GM12878 (cell line): ENCODE measurements at regions not wholly inside any gene's neighbourhood (a gene's known extent, or its start where the extent isn't known, plus 50 kb on each side); places are given as distances from the start of the nearest gene placed in this dataset.

Experiments used
- EP300 ChIP-seq, 2 experiments: fragments of 150-350 bp in 1 of 2; IDR thresholded peaks; 2 replicates each; pipeline ENCODE4 v1.6.1; 2011 to 2012; ENCODE audit warnings: low read depth in 2 of 2, low read length in 2 of 2, borderline replicate concordance in 1 of 2, improper control_type of control experiment in 1 of 2, inconsistent platforms in 1 of 2; ENCODE audit not compliant: control insufficient read depth in 1 of 2
- FOXM1 ChIP-seq: IDR thresholded peaks from 2 replicates; pipeline ENCODE4 v1.6.1; 2012; ENCODE audit warnings: low read depth, mild to moderate bottlenecking, inconsistent platforms, low read length, moderate library complexity
- HDAC6 ChIP-seq: fragments of 200-600 bp; sonication (generic); IDR thresholded peaks from one replicate; pipeline ENCODE4 v1.8.0; 2017; ENCODE audit warnings: antibody characterized with exemption; ENCODE audit not compliant: unreplicated experiment
- POLR2A ChIP-seq: IDR thresholded peaks from 2 replicates; pipeline ENCODE4 v1.6.1; 2011; ENCODE audit warnings: low read depth, mild to moderate bottlenecking, low read length
- RFX5 ChIP-seq: IDR thresholded peaks from 2 replicates; pipeline ENCODE4 v1.6.1; 2011; ENCODE audit warnings: low read depth, low read length, improper control_type of control experiment
- TF ChIP-seq, protein P1 (sequence below): IDR thresholded peaks from 2 replicates; pipeline ENCODE4 v1.6.1; 2011; ENCODE audit warnings: low read depth, low read length, improper control_type of control experiment, borderline replicate concordance

DNA sequence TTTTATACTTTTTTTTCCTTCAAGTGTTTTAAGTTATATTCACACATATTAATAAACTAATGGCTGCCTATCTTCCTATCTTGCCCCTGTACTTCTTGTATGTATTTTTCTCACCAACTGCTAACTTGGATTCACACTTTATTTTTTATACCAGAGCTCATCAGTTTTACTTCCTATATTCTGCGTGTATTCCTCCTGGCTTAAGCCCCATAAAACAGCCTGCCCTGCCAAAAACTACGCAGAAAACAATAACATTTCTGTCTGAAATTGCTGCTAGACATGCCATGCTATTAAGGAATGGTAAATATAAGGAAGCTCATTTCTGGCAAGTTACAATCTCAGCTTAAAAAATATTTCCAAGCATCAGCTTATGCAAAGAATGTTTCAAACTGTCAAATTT, 172.3 kb downstream of the UBE2E3 start:
- no peak for TF ChIP-seq FOXM1
- TF ChIP-seq RFX5: no peak
- no peak for TF ChIP-seq EP300 (IDR thresholded peaks at IDR 0.05; ENCODE audit: borderline replicate concordance in 1 of 2, control insufficient read depth in 1 of 2, low read depth in 2 of 2, low read length in 2 of 2)
- TF ChIP-seq HDAC6: no peak
- TF ChIP-seq, protein P1, sequence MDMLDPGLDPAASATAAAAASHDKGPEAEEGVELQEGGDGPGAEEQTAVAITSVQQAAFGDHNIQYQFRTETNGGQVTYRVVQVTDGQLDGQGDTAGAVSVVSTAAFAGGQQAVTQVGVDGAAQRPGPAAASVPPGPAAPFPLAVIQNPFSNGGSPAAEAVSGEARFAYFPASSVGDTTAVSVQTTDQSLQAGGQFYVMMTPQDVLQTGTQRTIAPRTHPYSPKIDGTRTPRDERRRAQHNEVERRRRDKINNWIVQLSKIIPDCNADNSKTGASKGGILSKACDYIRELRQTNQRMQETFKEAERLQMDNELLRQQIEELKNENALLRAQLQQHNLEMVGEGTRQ: no peak
- TF ChIP-seq POLR2A: no peak
